ENCODE measurements at regions not wholly inside any gene's neighbourhood (a gene's known extent, or its start where the extent isn't known, plus 50 kb on each side); places are given as distances from the start of the nearest gene placed in this dataset.

- ATAC-seq: no peak
- intact Hi-C loops (cut with DNase I): no loop called here
- no peak for DNase-seq (ENCODE audit: missing footprints)
These were observed 60.3 kb downstream of the DACT1 start for GRCh38 chr14:58697930-58698642.

- DNase-seq (ENCODE audit: missing footprints): no peak
- ATAC-seq: no peak
- intact Hi-C loops (cut with DNase I): no loop called here
These were observed 62.0 kb downstream of the DACT1 start for GRCh38 chr14:58699681-58700205.

- ATAC-seq (no peak), DNase-seq (ENCODE audit: missing footprints) (no peak)
- intact Hi-C loops (cut with DNase I): no loop called here
These were observed 63.4 kb downstream of the DACT1 start for GRCh38 chr14:58701156-58701555.

GRCh38 chr14:58701604-58702003 lies 63.8 kb downstream of the DACT1 start:
- no peak for DNase-seq (ENCODE audit: missing footprints)
- peak; percentile 37 for ATAC-seq
- intact Hi-C loops (cut with DNase I): no loop called here

- intact Hi-C loops (cut with DNase I): no loop called here
- DNase-seq (ENCODE audit: missing footprints): no peak
- no peak for ATAC-seq
These were observed 64.8 kb downstream of the DACT1 start for GRCh38 chr14:58702441-58703160.

- intact Hi-C loops (cut with DNase I): no loop called here
- no peak for DNase-seq (ENCODE audit: missing footprints)
- ATAC-seq: no peak
These were observed 65.4 kb downstream of the DACT1 start for GRCh38 chr14:58703161-58703506.

GRCh38 chr14:58705066-58705465 lies 67.3 kb downstream of the DACT1 start:
- DNase-seq (ENCODE audit: missing footprints) (no peak), ATAC-seq (peak; percentile 50)
- intact Hi-C loops (cut with DNase I): no loop called here

- ATAC-seq (no peak), DNase-seq (ENCODE audit: missing footprints) (no peak)
- intact Hi-C loops (cut with DNase I): no loop called here
These were observed 70.2 kb downstream of the DACT1 start for GRCh38 chr14:58707949-58708348.

- no peak for ATAC-seq
- intact Hi-C loops (cut with DNase I): no loop called here
- no peak for DNase-seq (ENCODE audit: missing footprints)
These were observed 72.2 kb downstream of the DACT1 start for GRCh38 chr14:58709949-58710348.

- intact Hi-C loops (cut with DNase I): no loop called here
- ATAC-seq (no peak), DNase-seq (ENCODE audit: missing footprints) (no peak)
These were observed 73.6 kb downstream of the DACT1 start for GRCh38 chr14:58711382-58711781.

GRCh38 chr14:58712357-58712756 lies 74.6 kb downstream of the DACT1 start:
- no peak for ATAC-seq
- intact Hi-C loops (cut with DNase I): no loop called here
- DNase-seq (ENCODE audit: missing footprints): no peak

- ATAC-seq: no peak
- DNase-seq (ENCODE audit: missing footprints): no peak
- intact Hi-C loops (cut with DNase I): no loop called here
These were observed 75.9 kb downstream of the DACT1 start for GRCh38 chr14:58713677-58714076.

GRCh38 chr14:58716706-58717105 lies 78.9 kb downstream of the DACT1 start:
- intact Hi-C loops (cut with DNase I): no loop called here
- ATAC-seq (no peak), DNase-seq (ENCODE audit: missing footprints) (no peak)

- no peak for DNase-seq (ENCODE audit: missing footprints)
- intact Hi-C loops (cut with DNase I): no loop called here
- ATAC-seq: no peak
These were observed 79.4 kb downstream of the DACT1 start for GRCh38 chr14:58717211-58717610.

- ATAC-seq (no peak), DNase-seq (ENCODE audit: missing footprints) (no peak)
- intact Hi-C loops (cut with DNase I): no loop called here
These were observed 80.1 kb downstream of the DACT1 start for GRCh38 chr14:58717813-58718212.

- DNase-seq (ENCODE audit: missing footprints) (no peak), ATAC-seq (peak; percentile 20)
- intact Hi-C loops (cut with DNase I): no loop called here
These were observed 80.8 kb downstream of the DACT1 start for GRCh38 chr14:58718226-58719205.

- DNase-seq (ENCODE audit: missing footprints) (no peak), ATAC-seq (no peak)
- intact Hi-C loops (cut with DNase I): no loop called here
These were observed 84.0 kb downstream of the DACT1 start for GRCh38 chr14:58721723-58722122.

- ATAC-seq: no peak
- intact Hi-C loops (cut with DNase I): no loop called here
- DNase-seq (ENCODE audit: missing footprints): no peak
These were observed 84.7 kb downstream of the DACT1 start for GRCh38 chr14:58722441-58722840.

GRCh38 chr14:58724206-58724605 lies 86.4 kb downstream of the DACT1 start:
- no peak for DNase-seq (ENCODE audit: missing footprints)
- intact Hi-C loops (cut with DNase I): no loop called here
- ATAC-seq: no peak

Measured in Right ventricle myocardium inferior (tissue), 1 donor.